WTC11 (cell line): ENCODE measurements at regions not wholly inside any gene's neighbourhood (a gene's known extent, or its start where the extent isn't known, plus 50 kb on each side); places are given as distances from the start of the nearest gene placed in this dataset.

Source experiments
- ESRRA ChIP-seq: sonication (generic); formaldehyde crosslinking; IDR thresholded peaks from 2 replicates; pipeline ENCODE4 v1.8.1; 2022; ENCODE audit warnings: mild to moderate bottlenecking, missing genetic modification reagents, borderline replicate concordance
- SP1 ChIP-seq: sonication (generic); formaldehyde crosslinking; conservative IDR thresholded peaks from 2 replicates; pipeline ENCODE4 v1.8.1; 2022; ENCODE audit warnings: missing genetic modification reagents
- USF2 ChIP-seq: sonication (generic); formaldehyde crosslinking; IDR thresholded peaks from 2 replicates; pipeline ENCODE4 v1.8.1; 2023; ENCODE audit warnings: mild to moderate bottlenecking, missing genetic modification reagents, moderate library complexity
- ZNF512 ChIP-seq: sonication (generic); formaldehyde crosslinking; IDR thresholded peaks from 2 replicates; pipeline ENCODE4 v1.8.1; 2022; ENCODE audit warnings: missing genetic modification reagents, borderline replicate concordance
- TF ChIP-seq, protein P1 (sequence below): fragments of 200-600 bp; IDR thresholded peaks from 2 replicates; pipeline ENCODE4 v1.8.0; 2022; ENCODE audit warnings: antibody characterized with exemption

DNA sequence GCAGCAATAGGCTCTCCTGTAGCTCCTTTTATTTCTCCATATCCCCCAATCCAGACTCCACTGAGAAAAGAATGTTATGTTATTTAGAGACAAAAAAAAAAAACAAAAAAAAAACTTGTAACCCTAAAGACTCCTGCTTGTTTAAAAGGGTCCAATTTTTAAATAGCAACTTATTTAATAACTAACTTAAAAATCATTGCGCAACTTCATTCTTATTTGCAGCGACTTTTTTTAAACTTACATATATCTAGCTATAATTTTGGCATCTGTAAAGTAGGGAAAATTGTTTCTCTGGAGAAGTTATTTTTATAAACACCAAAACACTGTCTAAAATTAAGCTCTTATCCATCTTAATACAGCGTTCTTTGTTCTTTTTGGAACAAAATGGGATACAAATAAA is 59.0 kb upstream of the ZC3HAV1 start:
- TF ChIP-seq USF2 (CRISPR knock-in tag): no peak
- no peak for TF ChIP-seq SP1
- TF ChIP-seq ZNF512 (CRISPR knock-in tag): no peak
- TF ChIP-seq, protein P1, sequence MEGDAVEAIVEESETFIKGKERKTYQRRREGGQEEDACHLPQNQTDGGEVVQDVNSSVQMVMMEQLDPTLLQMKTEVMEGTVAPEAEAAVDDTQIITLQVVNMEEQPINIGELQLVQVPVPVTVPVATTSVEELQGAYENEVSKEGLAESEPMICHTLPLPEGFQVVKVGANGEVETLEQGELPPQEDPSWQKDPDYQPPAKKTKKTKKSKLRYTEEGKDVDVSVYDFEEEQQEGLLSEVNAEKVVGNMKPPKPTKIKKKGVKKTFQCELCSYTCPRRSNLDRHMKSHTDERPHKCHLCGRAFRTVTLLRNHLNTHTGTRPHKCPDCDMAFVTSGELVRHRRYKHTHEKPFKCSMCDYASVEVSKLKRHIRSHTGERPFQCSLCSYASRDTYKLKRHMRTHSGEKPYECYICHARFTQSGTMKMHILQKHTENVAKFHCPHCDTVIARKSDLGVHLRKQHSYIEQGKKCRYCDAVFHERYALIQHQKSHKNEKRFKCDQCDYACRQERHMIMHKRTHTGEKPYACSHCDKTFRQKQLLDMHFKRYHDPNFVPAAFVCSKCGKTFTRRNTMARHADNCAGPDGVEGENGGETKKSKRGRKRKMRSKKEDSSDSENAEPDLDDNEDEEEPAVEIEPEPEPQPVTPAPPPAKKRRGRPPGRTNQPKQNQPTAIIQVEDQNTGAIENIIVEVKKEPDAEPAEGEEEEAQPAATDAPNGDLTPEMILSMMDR: no peak
- no peak for TF ChIP-seq ESRRA
